ENCODE measurements at regions not wholly inside any gene's neighbourhood (a gene's known extent, or its start where the extent isn't known, plus 50 kb on each side); places are given as distances from the start of the nearest gene placed in this dataset.

GRCh38 chr3:178422406-178422805 lies 113.8 kb upstream of the KCNMB2 start:
- TF ChIP-seq POLR2AphosphoS5 (IDR thresholded peaks at IDR 0.05; ENCODE audit: borderline replicate concordance, low read depth, low read length), result no peak
- no peak for TF ChIP-seq EZH2 (IDR thresholded peaks at IDR 0.05)
- TF ChIP-seq FOXP2 (optimal IDR thresholded peaks at IDR 0.05; ENCODE audit: control extremely low read depth, extremely low read length, insufficient read depth), result no peak

Measured in SK-N-MC (cell line).